IPS-NIHi11 (cell line): ENCODE measurements at regions not wholly inside any gene's neighbourhood (a gene's known extent, or its start where the extent isn't known, plus 50 kb on each side); places are given as distances from the start of the nearest gene placed in this dataset.
A peak's percentile ranks its signal among the peaks of the same experiment; 100 is the strongest.
"Not testable (repeated sequence)": the region's sequence is repeated elsewhere in the genome, so short reads cannot be mapped to it uniquely, and the experiment has no call there.

Source experiments
- DNase-seq: peaks from one replicate; pipeline ENCODE4 v3.0.0; 2012; ENCODE audit warnings: mixed read lengths, low spot score

DNA sequence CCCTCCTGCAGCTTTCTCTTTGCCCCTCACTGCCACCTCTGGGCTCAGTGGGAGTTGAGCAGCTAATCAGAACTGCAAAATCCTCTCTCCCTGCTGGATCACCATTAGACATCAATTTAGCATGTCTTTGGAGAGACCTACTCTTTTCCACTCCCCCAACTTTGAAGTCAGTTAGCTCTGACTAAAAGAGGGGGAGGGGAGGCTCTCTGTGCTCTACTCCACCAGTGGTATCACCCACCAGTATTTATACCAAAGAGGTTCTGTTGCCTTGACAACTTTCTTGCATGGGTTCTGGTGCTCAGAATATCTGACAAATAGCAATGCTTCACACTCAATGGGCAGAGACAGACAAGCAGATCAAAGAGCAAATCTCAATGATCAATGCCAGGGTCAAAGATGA is 146.2 kb upstream of the ROPN1 start:
- DNase-seq = no peak

DNA sequence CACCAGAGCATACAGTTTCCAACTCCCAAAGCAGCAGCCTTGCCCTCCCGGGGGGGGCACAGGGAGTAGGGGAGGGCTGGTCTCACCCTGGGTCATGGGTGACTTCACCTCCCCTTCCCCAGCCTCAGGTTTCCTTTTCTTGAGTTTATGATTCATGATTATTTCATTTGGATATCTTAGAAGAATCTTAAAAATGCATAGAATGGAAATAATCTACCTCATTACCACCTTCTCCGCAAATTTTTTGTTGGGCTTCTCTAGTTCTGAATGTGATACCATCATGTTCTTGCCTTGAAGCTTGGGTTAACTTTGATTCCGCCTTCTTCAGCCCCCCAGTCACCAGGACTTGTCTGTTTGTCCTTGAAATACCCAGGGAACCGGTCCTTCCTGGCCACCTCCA is 148.8 kb upstream of the ROPN1 start:
- DNase-seq = no peak

DNA sequence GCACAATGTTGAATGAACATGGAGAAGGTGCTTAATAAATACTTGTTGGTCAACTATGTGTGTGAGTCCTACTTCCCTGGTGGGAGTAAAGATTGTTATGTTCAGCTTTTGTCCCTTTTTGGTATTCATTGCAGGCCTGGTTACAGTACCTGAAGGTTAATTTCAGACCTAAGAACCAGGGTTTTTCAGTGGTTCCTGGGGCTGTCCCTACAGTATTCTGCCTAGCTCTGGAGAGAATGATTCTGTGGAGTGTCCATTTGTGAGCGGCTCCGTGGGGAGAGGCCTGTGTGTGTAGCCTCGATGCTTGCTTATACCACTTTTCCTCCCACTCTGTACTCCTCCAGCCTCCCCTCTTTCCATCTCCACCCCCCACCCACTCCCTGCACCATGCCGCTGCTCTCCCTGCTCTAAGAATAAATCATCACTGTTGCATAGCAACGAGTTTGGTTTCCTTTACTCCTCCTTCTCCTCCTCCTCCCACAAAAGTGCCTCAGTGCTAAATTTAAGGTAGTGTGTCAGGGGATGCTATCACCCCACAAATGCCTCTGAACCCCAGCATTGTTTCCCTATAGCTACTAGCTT is 150.6 kb upstream of the ROPN1 start:
- DNase-seq = no peak

DNA sequence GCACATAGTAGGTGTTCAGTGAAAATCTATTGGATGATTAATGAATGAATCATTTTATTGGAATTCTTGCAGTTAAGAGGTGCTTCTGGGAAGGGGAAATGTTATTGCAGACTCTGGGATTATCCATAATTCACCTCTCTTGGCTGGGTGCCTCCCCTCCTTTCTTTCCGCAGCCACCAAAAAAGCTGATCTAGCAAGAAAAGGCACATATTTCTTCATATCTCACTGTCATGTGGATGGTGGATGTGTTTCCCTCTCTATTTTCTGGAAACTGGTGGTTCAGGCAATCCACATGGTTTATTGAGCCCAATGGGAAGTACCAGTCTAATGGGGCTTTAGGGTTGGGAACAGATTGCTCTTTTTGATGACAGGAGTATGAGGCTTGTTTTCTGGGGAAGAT is 151.1 kb upstream of the ROPN1 start:
- DNase-seq = no peak

DNA sequence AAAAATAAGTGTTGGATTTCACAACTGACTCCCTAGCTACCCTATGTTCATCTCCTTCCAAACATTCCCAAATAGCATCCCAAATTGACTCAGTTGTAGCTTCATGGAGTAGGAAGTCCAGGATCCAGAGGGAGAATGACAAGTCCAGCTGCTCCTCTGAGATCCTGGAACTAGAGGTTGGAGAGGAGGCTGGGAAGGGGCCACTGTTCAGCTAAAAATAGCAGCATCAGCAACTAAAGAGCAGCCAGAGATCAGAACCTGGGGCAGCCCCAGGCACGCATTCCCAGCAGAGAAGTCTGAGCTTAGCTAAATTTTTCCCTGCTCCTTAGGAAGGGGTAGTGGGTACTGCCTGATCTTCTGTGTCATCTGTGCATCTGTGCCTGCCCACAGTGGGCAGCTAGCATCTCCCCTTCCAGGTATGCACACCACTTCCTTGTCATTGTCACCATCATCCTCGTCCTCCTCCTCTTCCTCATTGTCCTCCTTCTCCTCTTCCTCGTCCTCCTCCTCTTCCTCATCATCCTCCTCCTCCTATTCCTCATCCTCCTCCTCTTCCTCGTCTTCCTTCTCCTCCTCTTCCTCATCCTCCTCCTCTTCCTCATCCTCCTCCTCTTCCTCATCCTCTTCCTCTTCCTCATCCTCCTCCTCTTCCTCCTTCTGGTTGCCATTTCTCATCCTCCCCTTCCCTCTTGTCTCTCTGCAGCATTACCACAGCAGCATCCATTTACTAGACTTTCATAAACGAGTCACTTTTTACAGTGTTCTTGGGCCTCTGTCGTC is 152.3 kb upstream of the ROPN1 start:
- no peak for DNase-seq

DNA sequence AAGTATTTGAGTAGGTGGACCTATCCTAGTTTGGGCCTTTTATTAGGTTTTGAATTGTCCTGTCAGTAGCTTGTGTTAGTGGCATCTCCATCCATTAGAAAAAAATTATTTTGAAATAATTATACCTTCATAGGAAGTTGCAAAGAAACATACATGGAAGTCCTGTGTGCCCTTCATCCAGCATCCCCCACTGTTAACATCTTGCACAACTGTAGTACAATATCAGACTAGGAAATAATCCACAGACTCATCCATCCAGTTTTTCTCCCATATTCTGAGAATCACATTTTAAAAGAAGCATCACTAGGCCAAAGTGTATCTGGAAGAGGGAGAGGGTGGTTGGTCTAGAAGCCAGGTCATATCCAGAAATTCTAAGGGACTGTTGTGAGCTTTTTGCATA is 155.5 kb upstream of the ROPN1 start:
- no peak for DNase-seq

DNA sequence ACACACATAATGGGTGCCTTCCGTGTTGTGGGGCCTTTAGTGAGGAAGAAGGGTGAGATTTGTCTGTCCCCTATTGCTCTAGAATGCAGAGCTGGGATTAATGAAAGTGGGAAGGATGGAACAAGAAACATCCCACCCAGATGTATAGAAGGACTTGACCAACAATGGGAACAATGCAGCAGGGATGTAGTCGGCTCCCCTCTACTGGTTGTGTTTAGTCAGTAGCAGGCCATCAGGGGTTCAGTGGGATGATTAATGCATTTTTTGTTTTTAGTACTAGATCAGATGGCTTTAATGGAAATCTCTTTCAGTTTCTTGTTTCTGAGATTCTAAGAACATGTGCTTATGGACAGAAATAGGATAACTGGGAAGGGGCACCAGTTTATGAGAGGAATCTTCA is 156.0 kb upstream of the ROPN1 start:
- no peak for DNase-seq

DNA sequence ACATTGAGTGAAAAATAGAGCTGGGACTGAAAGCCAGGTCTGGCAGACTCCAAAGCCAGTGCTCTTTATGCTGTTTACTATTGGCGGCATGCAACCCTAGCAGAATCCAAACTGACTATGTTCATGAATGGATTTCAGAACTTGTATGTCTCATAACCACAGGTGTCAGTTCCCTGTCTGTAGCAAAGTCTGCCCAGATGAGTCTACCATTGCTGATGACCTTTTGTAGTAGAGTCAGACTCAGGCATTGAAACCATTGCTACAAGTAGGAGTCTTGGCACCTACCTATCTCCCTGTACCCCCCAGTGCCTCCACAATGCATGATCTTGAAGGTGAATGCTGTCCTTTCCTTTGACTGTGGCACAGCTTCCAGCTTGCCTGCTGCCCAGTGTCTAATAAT is 157.2 kb upstream of the ROPN1 start:
- DNase-seq = no peak

DNA sequence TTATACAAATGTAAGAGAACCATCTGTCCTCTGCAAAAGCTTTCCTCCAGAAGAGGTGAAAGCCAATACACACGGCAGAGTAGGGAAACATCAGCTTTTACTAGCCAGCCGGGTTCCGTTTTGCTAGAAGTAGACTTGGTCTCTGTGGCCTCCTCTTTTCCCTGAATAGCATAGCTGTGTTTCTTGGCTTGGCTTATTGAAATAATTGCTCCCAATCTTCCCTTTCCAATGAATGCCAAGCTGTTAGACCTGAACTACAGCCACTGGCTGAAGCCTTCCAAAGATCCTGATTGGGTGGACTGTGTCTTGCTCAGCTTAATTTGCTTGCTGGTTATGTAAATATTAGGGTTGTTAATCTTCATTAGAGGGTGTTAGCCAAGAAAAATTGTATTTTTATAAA is 157.8 kb upstream of the ROPN1 start:
- DNase-seq = no peak

DNA sequence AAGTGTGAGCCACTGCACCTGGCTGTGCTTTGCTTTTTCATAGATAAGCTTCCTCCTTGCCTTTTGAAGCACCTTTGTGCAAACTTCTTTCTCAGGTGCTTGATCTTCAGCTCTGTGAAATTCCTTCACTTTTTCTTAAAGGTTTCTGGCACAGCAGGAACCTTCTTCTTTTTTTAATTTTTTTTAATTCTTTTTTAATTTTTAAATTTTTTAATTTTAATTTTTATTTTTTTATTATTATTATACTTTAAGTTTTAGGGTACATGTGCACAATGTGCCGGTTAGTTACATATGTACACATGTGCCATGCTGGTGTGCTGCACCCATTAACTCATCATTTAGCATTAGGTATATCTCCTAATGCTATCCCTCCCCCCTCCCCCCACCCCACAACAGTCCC is 161.0 kb upstream of the ROPN1 start:
- not testable (repeated sequence) for DNase-seq

DNA sequence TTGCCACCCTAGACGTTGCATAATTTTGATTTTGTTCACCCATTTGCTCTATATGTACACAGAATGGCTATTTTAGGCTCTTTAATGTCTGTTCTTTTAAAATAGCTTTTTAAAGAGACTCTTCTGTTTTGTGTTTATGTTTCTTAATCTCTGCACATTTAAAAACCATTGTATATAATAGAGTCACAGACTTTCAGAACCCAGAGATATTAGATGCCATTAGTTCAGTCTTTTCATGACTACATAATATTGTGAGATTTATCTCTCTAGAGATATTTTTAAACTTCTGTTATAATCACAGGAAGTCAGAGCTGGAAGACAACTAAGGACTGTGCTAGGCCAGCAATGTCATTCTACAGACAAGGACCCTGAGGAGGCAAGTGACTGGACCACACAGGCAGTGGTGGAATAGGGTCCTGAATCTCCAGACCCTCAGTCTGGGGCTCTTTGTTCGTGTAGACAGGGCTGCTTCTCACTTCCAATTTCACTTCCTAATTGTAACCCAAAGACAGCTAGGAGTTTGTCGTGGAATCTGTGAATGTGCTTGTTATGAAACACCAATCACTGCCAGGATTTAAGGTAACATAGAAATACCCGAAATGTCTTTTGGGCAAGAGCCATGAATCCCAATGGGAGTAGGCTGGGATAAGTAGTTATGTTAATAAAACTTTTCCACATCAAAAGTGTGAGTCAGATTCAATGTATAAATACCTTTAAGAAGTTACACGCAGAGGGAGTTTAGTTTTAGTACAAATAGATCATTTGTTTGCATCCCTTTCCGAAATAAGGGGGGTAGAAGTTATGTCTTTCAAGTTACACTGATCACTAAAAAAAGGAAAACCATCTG is 165.2 kb upstream of the ROPN1 start:
- no peak for DNase-seq

DNA sequence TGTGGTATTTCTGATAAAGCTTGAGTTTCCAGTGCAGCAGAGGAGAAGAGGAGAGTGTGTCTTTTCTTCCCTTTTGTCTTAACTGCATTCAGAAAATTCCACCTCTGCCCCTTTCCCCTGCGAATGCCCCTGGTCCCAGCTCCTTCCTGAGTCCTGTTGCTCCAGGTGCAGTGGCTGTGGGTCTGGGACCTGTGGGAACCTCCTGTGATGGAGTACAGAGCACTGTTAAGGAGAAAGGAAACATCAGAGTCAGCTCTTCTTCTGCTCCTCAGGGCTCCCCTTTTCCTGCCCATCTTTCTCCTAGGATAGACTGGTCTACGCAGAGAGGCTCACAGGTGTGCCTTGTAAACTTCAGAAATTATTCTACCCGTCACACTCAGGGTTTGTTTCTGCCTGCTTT is 165.8 kb upstream of the ROPN1 start:
- no peak for DNase-seq

DNA sequence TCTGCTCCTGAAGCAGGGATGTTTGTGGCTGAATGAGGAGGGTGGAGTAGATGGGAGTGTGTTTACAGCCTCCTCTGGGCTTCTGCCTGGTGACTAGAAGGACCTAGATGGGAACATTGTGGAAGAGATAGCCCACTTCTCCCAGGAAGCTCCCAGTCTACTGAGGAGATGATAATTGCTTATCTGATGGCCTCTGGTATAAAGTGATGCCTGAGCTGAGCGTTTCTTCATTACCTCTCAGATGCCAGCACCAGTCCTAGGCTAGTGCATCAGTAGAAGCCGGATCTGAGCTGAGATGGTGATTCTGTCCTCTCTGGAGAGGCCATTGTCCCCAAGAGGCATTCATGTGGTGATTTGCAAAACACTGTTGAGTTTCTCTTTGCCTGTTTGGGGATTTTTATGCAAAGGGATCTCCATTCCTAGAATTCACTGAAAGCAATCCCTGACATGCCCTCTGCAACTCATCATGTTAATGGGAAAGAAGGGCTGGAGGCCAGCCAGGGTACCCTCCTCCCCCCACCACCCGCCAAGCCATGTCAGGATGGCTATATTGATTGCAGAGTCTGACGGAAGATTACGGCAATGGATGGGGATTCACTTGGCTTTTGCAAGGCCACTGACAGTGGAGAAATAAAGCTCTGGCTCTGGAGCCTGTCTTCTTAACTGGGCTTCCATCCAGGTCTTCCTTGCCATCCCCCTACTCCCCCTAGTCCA is 166.4 kb upstream of the ROPN1 start:
- peak; percentile 71 for DNase-seq

DNA sequence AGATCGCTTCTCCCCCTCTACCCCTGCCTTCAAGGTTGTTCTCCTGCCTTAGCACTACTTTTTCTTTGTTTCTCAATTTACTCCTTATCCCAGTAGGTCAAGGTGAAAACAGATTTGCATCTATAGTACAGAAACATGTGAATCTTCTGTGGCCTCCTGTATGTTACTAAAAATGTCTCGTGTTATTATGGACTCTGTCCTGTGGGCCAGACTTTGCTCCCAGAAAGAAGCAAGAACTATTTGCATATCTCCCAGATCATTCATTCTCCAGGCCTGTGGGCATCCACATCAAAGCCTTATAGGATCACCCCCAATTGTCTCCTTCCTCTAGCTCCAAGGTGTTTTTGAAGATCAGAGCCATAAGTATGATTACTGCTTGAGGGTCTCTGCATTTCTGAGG is 169.5 kb upstream of the ROPN1 start:
- DNase-seq = no peak

DNA sequence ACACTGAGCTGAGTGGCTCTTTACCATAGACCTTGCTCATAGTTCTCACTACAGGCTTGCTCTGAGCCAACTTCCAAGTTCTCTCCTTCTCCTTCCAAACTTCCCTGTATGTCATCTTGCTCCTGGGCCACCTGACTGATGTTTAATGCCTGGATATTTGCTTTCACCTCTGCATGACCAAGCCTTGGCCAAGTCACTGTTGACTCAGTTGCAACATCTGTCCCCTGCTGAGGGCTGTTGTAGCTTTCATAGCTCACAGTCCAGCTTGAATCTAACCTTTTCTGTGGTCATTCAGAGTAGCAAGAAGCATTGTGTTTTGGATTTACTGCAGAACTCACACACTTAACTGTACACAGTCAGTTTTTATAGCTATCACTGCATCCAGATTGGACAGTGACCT is 171.8 kb upstream of the ROPN1 start:
- DNase-seq = no peak

DNA sequence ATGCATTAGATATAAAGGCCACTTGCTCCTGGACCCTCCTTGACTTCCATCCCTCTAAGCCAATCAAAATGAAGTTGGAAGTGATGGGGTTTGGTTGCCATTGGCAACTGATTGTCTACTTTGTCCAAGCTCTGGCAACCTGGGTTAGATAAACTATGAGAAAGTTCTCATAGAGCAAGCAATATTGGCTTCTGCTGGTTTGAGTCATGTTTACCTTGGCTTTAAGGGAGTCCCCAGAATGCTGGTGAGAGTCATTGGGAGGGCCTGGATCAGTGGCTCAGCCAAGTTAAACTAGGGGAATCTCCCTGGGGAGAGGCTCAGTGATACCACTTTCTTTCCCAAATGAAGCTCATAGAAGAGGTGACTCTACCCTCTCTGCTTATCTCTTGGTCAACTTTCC is 176.3 kb upstream of the ROPN1 start:
- no peak for DNase-seq

DNA sequence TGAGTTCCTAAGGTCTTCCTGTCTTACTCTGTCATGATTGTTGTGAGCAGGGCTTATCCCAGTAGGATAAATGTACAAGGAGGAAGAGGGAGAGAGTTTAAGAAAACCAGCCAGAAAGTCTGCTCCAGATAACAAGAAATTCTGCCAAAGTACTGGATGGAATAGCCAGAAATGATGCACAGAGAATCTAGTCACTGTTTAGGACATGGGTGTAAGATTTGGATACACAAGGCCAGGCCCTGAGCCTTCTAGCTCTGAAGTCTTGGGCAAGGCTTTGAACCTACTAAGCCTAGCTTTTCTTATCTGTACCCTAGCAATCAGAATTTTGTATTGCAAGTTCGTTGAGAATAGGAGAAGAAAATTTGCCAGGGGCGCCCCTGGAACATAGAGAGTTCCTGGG is 180.4 kb upstream of the ROPN1 start:
- no peak for DNase-seq

DNA sequence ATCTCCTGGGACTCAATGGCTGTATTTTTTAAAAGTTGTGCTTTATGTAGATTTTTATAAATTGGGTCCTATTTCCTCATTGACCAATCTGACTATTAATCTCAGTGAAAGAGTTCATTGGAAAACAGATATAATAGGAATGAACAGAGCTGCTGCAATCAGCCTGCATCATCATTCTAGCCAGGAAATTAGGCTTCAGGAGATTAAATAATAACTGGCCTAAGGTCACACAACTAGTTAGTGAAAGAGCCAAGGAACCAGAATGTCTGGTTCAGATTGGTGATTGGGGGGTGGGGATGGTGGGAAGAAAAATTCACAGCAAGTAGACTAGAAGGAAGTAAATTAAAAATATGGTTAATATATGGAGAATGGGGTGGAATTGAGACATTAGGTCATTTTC is 180.9 kb upstream of the ROPN1 start:
- DNase-seq = no peak

DNA sequence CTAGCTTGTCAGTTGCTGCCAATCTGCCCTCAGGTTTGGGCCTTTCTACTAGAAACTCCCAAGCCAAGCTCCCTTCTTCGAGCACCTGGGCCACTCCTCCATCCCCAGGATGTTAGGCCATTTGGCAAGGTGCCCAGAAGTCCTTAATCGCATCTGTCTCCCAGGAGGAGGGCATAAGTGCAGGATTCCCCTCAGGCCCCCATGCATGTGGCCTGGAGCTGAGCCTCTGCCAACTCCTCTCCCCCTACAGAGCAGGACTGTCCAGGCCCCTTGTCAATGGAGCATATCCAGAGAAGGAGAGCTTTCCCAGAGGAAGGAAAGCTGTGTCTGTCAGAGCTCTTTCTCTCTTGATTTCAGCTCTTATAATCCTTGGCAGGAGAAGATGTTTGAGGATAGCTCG is 182.6 kb upstream of the ROPN1 start:
- no peak for DNase-seq

DNA sequence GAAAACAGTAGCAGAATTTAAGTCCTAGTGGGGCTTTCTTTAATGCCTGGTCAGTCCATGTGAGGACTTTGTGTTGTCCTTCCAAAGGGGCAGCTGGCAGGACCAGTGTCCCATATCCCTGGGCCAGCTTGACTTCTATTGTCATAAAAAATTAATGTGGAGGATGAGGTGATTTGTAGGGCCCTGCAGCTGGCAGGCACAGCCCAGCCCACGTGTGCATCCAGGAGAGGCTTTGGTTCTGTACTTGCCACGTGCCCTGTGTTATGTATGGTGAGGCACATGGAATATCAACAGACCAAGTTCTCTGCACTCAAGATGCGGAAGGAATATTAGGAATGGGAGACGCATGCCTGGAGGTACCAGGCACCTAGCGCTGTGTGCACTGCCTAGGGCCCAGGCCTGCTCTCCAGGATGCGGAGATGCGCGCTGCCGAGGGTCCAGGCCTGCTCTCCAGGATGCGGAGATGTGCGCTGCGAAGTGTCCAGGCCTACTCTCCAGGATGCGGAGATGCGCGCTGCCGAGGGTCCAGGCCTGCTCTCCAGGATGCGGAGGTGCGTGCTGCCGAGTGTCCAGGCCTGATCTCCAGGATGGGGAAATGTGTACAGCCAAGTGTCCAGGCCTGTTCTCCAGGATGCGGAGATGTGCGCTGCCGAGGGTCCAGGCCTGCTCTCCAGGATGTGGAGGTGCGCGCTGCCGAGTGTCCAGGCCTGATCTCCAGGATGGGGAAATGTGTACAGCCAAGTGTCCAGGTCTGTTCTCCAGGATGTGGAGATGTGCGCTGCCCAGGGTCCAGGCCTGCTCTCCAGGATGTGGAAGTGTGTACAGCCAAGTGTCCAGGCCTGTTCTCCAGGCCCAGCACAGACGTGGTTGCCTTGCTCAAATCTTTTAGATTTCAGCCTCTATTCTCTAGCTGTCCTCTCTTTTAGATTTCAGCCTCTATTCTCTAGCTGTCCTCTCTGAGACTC is 183.3 kb upstream of the ROPN1 start:
- DNase-seq = no peak

DNA sequence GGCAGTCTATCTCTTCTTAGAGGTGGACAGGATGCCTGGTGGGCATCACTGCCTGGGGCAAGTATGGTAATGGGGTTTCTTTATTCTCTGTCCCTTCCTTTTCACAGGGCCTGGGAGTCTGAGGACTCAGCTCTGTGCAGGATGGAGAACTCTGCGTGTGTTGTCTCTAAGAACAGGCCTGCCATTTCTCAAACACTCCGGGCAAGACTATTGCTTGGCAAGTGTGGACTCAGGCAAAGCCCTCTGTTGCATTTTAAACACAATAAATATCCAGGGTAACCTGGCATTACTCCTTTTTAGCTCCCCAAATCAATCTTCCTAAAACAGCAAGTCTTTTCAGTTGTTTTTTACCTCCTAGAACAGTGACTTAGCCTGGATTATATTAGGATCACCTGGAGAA is 185.1 kb upstream of the ROPN1 start:
- no peak for DNase-seq
